Ishikawa (cell line): ENCODE measurements at regions not wholly inside any gene's neighbourhood (a gene's known extent, or its start where the extent isn't known, plus 50 kb on each side); places are given as distances from the start of the nearest gene placed in this dataset.

Experiments
- CEBPB ChIP-seq: IDR thresholded peaks from 2 replicates; pipeline ENCODE4 v1.6.1; 2012
- CREB1 ChIP-seq: IDR thresholded peaks from 2 replicates; pipeline ENCODE4 v1.6.1; 2012; ENCODE audit warnings: low read depth
- EGR1 ChIP-seq: IDR thresholded peaks from 2 replicates; pipeline ENCODE4 v1.6.1; 2012
- EP300 ChIP-seq: IDR thresholded peaks from 2 replicates; pipeline ENCODE4 v1.6.1; 2012; ENCODE audit warnings: borderline replicate concordance
- FOXM1 ChIP-seq: IDR thresholded peaks from 2 replicates; pipeline ENCODE4 v1.6.1; 2012; ENCODE audit warnings: low read depth, borderline replicate concordance
- MAX ChIP-seq: IDR thresholded peaks from 2 replicates; pipeline ENCODE4 v1.6.1; 2012
- NFIC ChIP-seq: IDR thresholded peaks from 2 replicates; pipeline ENCODE4 v1.6.1; 2012
- RAD21 ChIP-seq: IDR thresholded peaks from 2 replicates; pipeline ENCODE4 v1.6.1; 2012; ENCODE audit warnings: low read depth
- TAF1 ChIP-seq: IDR thresholded peaks from 2 replicates; pipeline ENCODE4 v1.6.1; 2012; ENCODE audit warnings: low read depth, mild to moderate bottlenecking
- TCF12 ChIP-seq: IDR thresholded peaks from 2 replicates; pipeline ENCODE4 v1.6.1; 2012; ENCODE audit warnings: low read depth
- TEAD4 ChIP-seq: IDR thresholded peaks from 2 replicates; pipeline ENCODE4 v1.6.1; 2012
- YY1 ChIP-seq: IDR thresholded peaks from 2 replicates; pipeline ENCODE4 v1.6.1; 2012; ENCODE audit warnings: low read depth
- ZBTB7A ChIP-seq: IDR thresholded peaks from 2 replicates; pipeline ENCODE4 v1.6.1; 2012; ENCODE audit warnings: low read depth
- TF ChIP-seq, protein P1 (sequence below): IDR thresholded peaks from 2 replicates; pipeline ENCODE4 v1.6.1; 2012
- TF ChIP-seq, protein P2 (sequence below): IDR thresholded peaks from 2 replicates; pipeline ENCODE4 v1.6.1; 2012; ENCODE audit warnings: low read depth, mild to moderate bottlenecking

- TF ChIP-seq RAD21 = no peak
- TF ChIP-seq, protein P1, sequence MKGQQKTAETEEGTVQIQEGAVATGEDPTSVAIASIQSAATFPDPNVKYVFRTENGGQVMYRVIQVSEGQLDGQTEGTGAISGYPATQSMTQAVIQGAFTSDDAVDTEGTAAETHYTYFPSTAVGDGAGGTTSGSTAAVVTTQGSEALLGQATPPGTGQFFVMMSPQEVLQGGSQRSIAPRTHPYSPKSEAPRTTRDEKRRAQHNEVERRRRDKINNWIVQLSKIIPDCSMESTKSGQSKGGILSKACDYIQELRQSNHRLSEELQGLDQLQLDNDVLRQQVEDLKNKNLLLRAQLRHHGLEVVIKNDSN = no peak
- TF ChIP-seq, protein P2, sequence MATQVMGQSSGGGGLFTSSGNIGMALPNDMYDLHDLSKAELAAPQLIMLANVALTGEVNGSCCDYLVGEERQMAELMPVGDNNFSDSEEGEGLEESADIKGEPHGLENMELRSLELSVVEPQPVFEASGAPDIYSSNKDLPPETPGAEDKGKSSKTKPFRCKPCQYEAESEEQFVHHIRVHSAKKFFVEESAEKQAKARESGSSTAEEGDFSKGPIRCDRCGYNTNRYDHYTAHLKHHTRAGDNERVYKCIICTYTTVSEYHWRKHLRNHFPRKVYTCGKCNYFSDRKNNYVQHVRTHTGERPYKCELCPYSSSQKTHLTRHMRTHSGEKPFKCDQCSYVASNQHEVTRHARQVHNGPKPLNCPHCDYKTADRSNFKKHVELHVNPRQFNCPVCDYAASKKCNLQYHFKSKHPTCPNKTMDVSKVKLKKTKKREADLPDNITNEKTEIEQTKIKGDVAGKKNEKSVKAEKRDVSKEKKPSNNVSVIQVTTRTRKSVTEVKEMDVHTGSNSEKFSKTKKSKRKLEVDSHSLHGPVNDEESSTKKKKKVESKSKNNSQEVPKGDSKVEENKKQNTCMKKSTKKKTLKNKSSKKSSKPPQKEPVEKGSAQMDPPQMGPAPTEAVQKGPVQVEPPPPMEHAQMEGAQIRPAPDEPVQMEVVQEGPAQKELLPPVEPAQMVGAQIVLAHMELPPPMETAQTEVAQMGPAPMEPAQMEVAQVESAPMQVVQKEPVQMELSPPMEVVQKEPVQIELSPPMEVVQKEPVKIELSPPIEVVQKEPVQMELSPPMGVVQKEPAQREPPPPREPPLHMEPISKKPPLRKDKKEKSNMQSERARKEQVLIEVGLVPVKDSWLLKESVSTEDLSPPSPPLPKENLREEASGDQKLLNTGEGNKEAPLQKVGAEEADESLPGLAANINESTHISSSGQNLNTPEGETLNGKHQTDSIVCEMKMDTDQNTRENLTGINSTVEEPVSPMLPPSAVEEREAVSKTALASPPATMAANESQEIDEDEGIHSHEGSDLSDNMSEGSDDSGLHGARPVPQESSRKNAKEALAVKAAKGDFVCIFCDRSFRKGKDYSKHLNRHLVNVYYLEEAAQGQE = no peak
- no peak for TF ChIP-seq CREB1
- no peak for TF ChIP-seq TCF12
- no peak for TF ChIP-seq YY1
- no peak for TF ChIP-seq MAX
- no peak for TF ChIP-seq EGR1
- no peak for TF ChIP-seq TEAD4
- no peak for TF ChIP-seq EP300
- no peak for TF ChIP-seq ZBTB7A
- TF ChIP-seq NFIC = no peak
These were observed 295.9 kb upstream of the ANO5 start for GRCh38 chr11:21896746-21897602.

- TF ChIP-seq YY1 = no peak
- TF ChIP-seq TAF1 = no peak
- no peak for TF ChIP-seq EGR1
- no peak for TF ChIP-seq FOXM1
- no peak for TF ChIP-seq TCF12
- TF ChIP-seq, protein P2 = no peak
- TF ChIP-seq EP300 = no peak
- TF ChIP-seq CREB1 = no peak
- TF ChIP-seq TEAD4 = no peak
- TF ChIP-seq CEBPB = no peak
- TF ChIP-seq, protein P1 = no peak
- no peak for TF ChIP-seq RAD21
- no peak for TF ChIP-seq MAX
- no peak for TF ChIP-seq NFIC
- TF ChIP-seq ZBTB7A = no peak
These were observed 295.1 kb upstream of the ANO5 start for GRCh38 chr11:21897752-21898151.

GRCh38 chr11:21908211-21908610 lies 284.7 kb upstream of the ANO5 start:
- TF ChIP-seq EGR1 (no peak), YY1 (no peak), NFIC (no peak), RAD21 (no peak), TAF1 (no peak), MAX (no peak), CEBPB (no peak), ZBTB7A (no peak), CREB1 (no peak), FOXM1 (no peak), TCF12 (no peak), TEAD4 (no peak), EP300 (no peak)
- TF ChIP-seq, protein P1 = no peak
- TF ChIP-seq, protein P2 = no peak
